ENCODE measurements at regions not wholly inside any gene's neighbourhood (a gene's known extent, or its start where the extent isn't known, plus 50 kb on each side); places are given as distances from the start of the nearest gene placed in this dataset.

DNA sequence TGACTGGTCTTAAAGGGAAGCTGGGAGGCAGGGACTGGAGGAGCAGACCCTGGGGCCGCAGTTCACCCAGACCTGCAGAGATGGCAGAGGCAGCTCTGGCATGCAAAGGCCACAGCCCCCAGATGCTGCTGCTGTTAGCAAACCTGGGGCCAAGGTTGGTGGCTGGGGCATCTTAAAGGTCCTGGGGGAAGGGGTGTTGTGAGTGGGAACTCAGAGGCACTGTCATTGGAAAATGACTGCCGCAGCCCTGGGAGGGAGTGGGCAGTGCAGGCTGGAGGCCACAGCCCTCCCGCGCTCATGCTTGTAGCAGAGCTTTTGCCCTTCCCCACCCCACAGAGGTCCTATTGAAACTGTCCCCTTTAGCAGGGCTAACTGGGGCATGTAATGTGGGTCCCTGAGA lies 111.8 kb downstream of the CTTN start:
- Histone ChIP-seq H3K27me3 (no peaks in the 10 kb centered on the region), H3K27ac (no peak overlapping the region), H3K4me3 (no peak overlapping the region), H3K36me3 (no peaks in the 10 kb centered on the region), H3K4me1 (ENCODE audit: insufficient read depth) (no peaks in the 10 kb centered on the region), H3K9me3 (no peaks in the 10 kb centered on the region)
- peak in 1 of 5 donors; percentile 2 for DNase-seq
- intact Hi-C loops (cut with DNase I), result no loop called here
- TF ChIP-seq EP300 (IDR thresholded peaks at IDR 0.05), result no peak
- TF ChIP-seq, protein P1, sequence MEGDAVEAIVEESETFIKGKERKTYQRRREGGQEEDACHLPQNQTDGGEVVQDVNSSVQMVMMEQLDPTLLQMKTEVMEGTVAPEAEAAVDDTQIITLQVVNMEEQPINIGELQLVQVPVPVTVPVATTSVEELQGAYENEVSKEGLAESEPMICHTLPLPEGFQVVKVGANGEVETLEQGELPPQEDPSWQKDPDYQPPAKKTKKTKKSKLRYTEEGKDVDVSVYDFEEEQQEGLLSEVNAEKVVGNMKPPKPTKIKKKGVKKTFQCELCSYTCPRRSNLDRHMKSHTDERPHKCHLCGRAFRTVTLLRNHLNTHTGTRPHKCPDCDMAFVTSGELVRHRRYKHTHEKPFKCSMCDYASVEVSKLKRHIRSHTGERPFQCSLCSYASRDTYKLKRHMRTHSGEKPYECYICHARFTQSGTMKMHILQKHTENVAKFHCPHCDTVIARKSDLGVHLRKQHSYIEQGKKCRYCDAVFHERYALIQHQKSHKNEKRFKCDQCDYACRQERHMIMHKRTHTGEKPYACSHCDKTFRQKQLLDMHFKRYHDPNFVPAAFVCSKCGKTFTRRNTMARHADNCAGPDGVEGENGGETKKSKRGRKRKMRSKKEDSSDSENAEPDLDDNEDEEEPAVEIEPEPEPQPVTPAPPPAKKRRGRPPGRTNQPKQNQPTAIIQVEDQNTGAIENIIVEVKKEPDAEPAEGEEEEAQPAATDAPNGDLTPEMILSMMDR (IDR thresholded peaks at IDR 0.05), result no peak
- TF ChIP-seq POLR2A (IDR thresholded peaks at IDR 0.05), result no peak
- 83 to 89% (median 84%) methylated on average over 4 of the region's 4 CpGs for WGBS, 3 donors

GRCh38 chr11:70510571-70510970 lies 112.2 kb downstream of the CTTN start:
- H3K9me3 ChIP-seq, result no peaks in the 10 kb centered on the region
- H3K27me3 ChIP-seq, result no peaks in the 10 kb centered on the region
- peak in 1 of 5 donors; percentile 2 for DNase-seq
- 81 to 90% (median 84%) methylated on average over 6 of the region's 6 CpGs for WGBS, 3 donors
- intact Hi-C loops (cut with DNase I), result no loop called here
- H3K4me3 ChIP-seq, result no peak overlapping the region
- no peak overlapping the region for H3K27ac ChIP-seq
- TF ChIP-seq EP300 (IDR thresholded peaks at IDR 0.05) (no peak), POLR2A (IDR thresholded peaks at IDR 0.05) (no peak)
- TF ChIP-seq, protein P1 (IDR thresholded peaks at IDR 0.05), result no peak
- no peaks in the 10 kb centered on the region for H3K4me1 ChIP-seq (ENCODE audit: insufficient read depth)
- H3K36me3 ChIP-seq, result no peaks in the 10 kb centered on the region

DNA sequence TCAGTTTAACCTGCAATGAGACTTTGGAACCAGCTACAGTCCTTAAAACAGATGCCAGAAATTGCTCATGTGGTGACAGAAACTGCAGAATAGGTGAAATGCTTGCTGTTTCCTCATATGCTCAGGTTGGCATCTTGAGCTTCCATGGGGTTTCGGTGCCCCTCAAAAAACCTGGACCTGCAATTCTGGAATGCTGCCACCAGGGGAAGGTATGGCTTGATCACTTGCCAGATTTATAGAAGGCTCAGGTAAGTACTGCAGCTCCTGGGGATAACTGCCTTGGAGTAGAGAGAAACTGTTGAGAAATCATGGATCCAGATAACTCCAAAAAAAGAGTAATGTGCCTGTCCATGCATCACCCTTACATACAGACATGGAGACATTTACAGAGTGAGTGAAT lies 113.0 kb downstream of the CTTN start:
- Histone ChIP-seq H3K4me3 (no peak overlapping the region), H3K36me3 (no peaks in the 10 kb centered on the region), H3K9me3 (no peaks in the 10 kb centered on the region), H3K4me1 (ENCODE audit: insufficient read depth) (no peaks in the 10 kb centered on the region), H3K27me3 (no peaks in the 10 kb centered on the region), H3K27ac (no peak overlapping the region)
- whole genome bisulfite sequencing, 3 donors, result 92 to 94% (median 92%) methylated on average over 1 of the region's 1 CpG
- DNase-seq, result no peak
- TF ChIP-seq POLR2A (IDR thresholded peaks at IDR 0.05), result no peak
- TF ChIP-seq EP300 (IDR thresholded peaks at IDR 0.05), result no peak
- TF ChIP-seq, protein P1 (IDR thresholded peaks at IDR 0.05), result no peak
- intact Hi-C loops (cut with DNase I), result no loop called here

- no peaks in the 10 kb centered on the region for H3K36me3 ChIP-seq
- intact Hi-C loops (cut with DNase I), result no loop called here
- H3K27me3 ChIP-seq, result no peaks in the 10 kb centered on the region
- H3K9me3 ChIP-seq, result no peaks in the 10 kb centered on the region
- H3K27ac ChIP-seq, result no peak overlapping the region
- H3K4me1 ChIP-seq (ENCODE audit: insufficient read depth), result no peaks in the 10 kb centered on the region
- no peak for DNase-seq
- no peak overlapping the region for H3K4me3 ChIP-seq
- TF ChIP-seq, protein P1 (IDR thresholded peaks at IDR 0.05), result no peak
- no peak for TF ChIP-seq EP300 (IDR thresholded peaks at IDR 0.05)
- no peak for TF ChIP-seq POLR2A (IDR thresholded peaks at IDR 0.05)
Measured at GRCh38 chr11:70512716-70513115, 114.4 kb downstream of the CTTN start.

- Histone ChIP-seq H3K4me3 (no peak overlapping the region), H3K36me3 (no peaks in the 10 kb centered on the region), H3K4me1 (ENCODE audit: insufficient read depth) (no peaks in the 10 kb centered on the region), H3K27ac (no peak overlapping the region), H3K9me3 (no peaks in the 10 kb centered on the region), H3K27me3 (no peaks in the 10 kb centered on the region)
- intact Hi-C loops (cut with DNase I), result no loop called here
- TF ChIP-seq, protein P1 (IDR thresholded peaks at IDR 0.05), result no peak
- TF ChIP-seq EP300 (IDR thresholded peaks at IDR 0.05) (no peak), POLR2A (IDR thresholded peaks at IDR 0.05) (no peak)
- WGBS, 3 donors, result 86 to 90% (median 90%) methylated on average over 7 of the region's 7 CpGs
- DNase-seq, result no peak
Measured at GRCh38 chr11:70517203-70517602, 118.9 kb downstream of the CTTN start.

All from ovary (tissue), 7 donors.